HEK293 (cell line): ENCODE measurements at regions not wholly inside any gene's neighbourhood (a gene's known extent, or its start where the extent isn't known, plus 50 kb on each side); places are given as distances from the start of the nearest gene placed in this dataset.

ENCODE experiments used
- CTCF ChIA-PET: fragments of 350-600 bp; formaldehyde crosslinking; extraction: SDS; loops from one replicate; lab custom pipeline; 2021; ENCODE audit warnings: antibody characterized with exemption; lab: Yijun Ruan, JAX
- POLR2A ChIA-PET: fragments of 300-600 bp; formaldehyde crosslinking; extraction: SDS; loops from one replicate; lab custom pipeline; 2020; ENCODE audit warnings: antibody characterized with exemption, inconsistent platforms; lab: Yijun Ruan, JAX
- H3K27ac ChIP-seq: fragments of 200-500 bp; sonication (Bioruptor generic); 2 replicates; pipeline ENCODE4 v1.5.1; 2014; ENCODE audit warnings: low read depth, low read length, control low read depth, inconsistent platforms; ENCODE audit errors: extremely low read depth
- H3K36me3 ChIP-seq, 2 experiments: fragments of 200-500 bp in 1 of 2; sonication (Bioruptor generic) in 1 of 2; 1 replicate in 1 of 2; 2 replicates in 1 of 2; pipeline ENCODE4 v1.5.1; 2014 to 2017; ENCODE audit warnings: inconsistent platforms in 2 of 2, low read length in 2 of 2; ENCODE audit not compliant: control insufficient read depth in 2 of 2, insufficient read depth in 1 of 2
- H3K4me1 ChIP-seq: fragments of 200-500 bp; sonication (Bioruptor generic); 2 replicates; pipeline ENCODE4 v1.5.1; 2014; ENCODE audit warnings: mild to moderate bottlenecking, low read length, inconsistent platforms; ENCODE audit not compliant: control insufficient read depth, insufficient read depth
- H3K4me3 ChIP-seq: 2 replicates; pipeline ENCODE4 v1.5.1; 2011; ENCODE audit warnings: low read depth, mild to moderate bottlenecking, control low read depth, low read length, moderate library complexity
- H3K9me3 ChIP-seq: fragments of 200-500 bp; sonication (Bioruptor generic); 2 replicates; pipeline ENCODE4 v1.5.1; 2014; ENCODE audit warnings: low read depth, low read length, inconsistent platforms; ENCODE audit not compliant: control insufficient read depth, insufficient read depth
- IKZF3 ChIP-seq: fragments of 450-650 bp; IDR thresholded peaks from 2 replicates; pipeline ENCODE4 v1.5.0; 2018; ENCODE audit warnings: missing biosample characterization, mild to moderate bottlenecking, missing genetic modification characterization, moderate library complexity
- KLF8 ChIP-seq: fragments of 450-650 bp; formaldehyde crosslinking; IDR thresholded peaks from 2 replicates; pipeline ENCODE4 v1.5.1; 2016; ENCODE audit warnings: missing biosample characterization, missing genetic modification characterization
- MEIS1 ChIP-seq: sonication (generic); formaldehyde crosslinking; IDR thresholded peaks from 2 replicates; pipeline ENCODE4 v1.8.1; 2022; ENCODE audit warnings: missing genetic modification reagents, mild to moderate bottlenecking, borderline replicate concordance
- REPIN1 ChIP-seq: fragments of 450-650 bp; formaldehyde crosslinking; IDR thresholded peaks from 2 replicates; pipeline ENCODE4 v1.5.1; 2017; ENCODE audit warnings: missing biosample characterization, missing genetic modification characterization, low read depth
- SALL2 ChIP-seq: fragments of 450-650 bp; formaldehyde crosslinking; IDR thresholded peaks from 2 replicates; pipeline ENCODE4 v1.5.0; 2017; ENCODE audit warnings: missing biosample characterization, mild to moderate bottlenecking, missing genetic modification characterization, borderline replicate concordance
- SETDB1 ChIP-seq: IDR thresholded peaks from one replicate; pipeline ENCODE4 v1.6.1; 2017; ENCODE audit warnings: mild to moderate bottlenecking, low read length, moderate library complexity, mixed read lengths; ENCODE audit not compliant: insufficient read length
- ZFP3 ChIP-seq: fragments of 450-650 bp; formaldehyde crosslinking; IDR thresholded peaks from 2 replicates; pipeline ENCODE4 v1.5.1; 2016; ENCODE audit warnings: low read depth, missing biosample characterization, missing genetic modification characterization
- ZNF114 ChIP-seq: fragments of 450-650 bp; formaldehyde crosslinking; IDR thresholded peaks from 2 replicates; pipeline ENCODE4 v1.5.0; 2017; ENCODE audit warnings: missing biosample characterization, missing genetic modification characterization
- ZNF157 ChIP-seq: fragments of 450-650 bp; formaldehyde crosslinking; IDR thresholded peaks from 2 replicates; pipeline ENCODE4 v1.5.1; 2016; ENCODE audit warnings: missing biosample characterization, missing genetic modification characterization
- ZNF184 ChIP-seq: fragments of 450-650 bp; IDR thresholded peaks from 2 replicates; pipeline ENCODE4 v1.5.1; 2018; ENCODE audit warnings: missing biosample characterization, mild to moderate bottlenecking, missing genetic modification characterization
- ZNF214 ChIP-seq: fragments of 450-650 bp; formaldehyde crosslinking; IDR thresholded peaks from 2 replicates; pipeline ENCODE4 v1.5.1; 2017; ENCODE audit warnings: missing biosample characterization, mild to moderate bottlenecking, missing genetic modification characterization, borderline replicate concordance
- ZNF677 ChIP-seq: fragments of 450-650 bp; IDR thresholded peaks from 2 replicates; pipeline ENCODE4 v1.5.0; 2018; ENCODE audit warnings: missing biosample characterization, mild to moderate bottlenecking, missing genetic modification characterization, moderate library complexity
- ZNF776 ChIP-seq: fragments of 450-650 bp; formaldehyde crosslinking; IDR thresholded peaks from 2 replicates; pipeline ENCODE4 v1.5.0; 2017; ENCODE audit warnings: missing biosample characterization, missing genetic modification characterization, borderline replicate concordance
- TF ChIP-seq, protein P1 (sequence below): fragments of 450-650 bp; formaldehyde crosslinking; IDR thresholded peaks from 2 replicates; pipeline ENCODE4 v1.5.1; 2016; ENCODE audit warnings: missing biosample characterization, missing genetic modification characterization
- TF ChIP-seq, protein P2 (sequence below): fragments of 450-650 bp; formaldehyde crosslinking; IDR thresholded peaks from 2 replicates; pipeline ENCODE4 v1.5.1; 2017; ENCODE audit warnings: missing biosample characterization, missing genetic modification characterization
- TF ChIP-seq, protein P3 (sequence below): fragments of 450-650 bp; formaldehyde crosslinking; IDR thresholded peaks from 2 replicates; pipeline ENCODE4 v1.5.1; 2016; ENCODE audit warnings: missing biosample characterization, missing genetic modification characterization
- TF ChIP-seq, protein P4 (sequence below): fragments of 450-650 bp; formaldehyde crosslinking; IDR thresholded peaks from 2 replicates; pipeline ENCODE4 v1.5.1; 2016; ENCODE audit warnings: missing biosample characterization, missing genetic modification characterization
- TF ChIP-seq, protein P5 (sequence below): fragments of 450-650 bp; formaldehyde crosslinking; IDR thresholded peaks from 2 replicates; pipeline ENCODE4 v1.5.1; 2016; ENCODE audit warnings: missing biosample characterization, missing genetic modification characterization

DNA sequence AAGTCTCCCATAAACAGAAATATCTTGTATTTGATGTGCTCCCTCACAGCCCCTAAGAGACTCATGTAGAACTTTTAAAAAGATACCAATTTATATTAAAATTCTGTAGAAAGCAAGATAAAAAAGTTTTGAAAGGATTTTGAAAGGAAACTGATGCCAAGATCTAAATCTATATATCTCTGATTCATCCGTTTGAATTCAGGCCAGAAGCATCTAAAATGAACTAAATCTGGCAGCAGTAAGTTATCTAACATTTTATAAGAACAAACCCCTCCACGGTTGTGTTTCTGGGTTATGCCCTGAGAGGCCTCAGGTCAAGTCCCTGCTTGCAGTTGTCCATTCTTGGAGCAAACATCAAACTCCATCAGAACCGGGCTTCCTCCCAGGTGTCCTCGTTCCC lies 165.8 kb downstream of the FBXO15 start:
- TF ChIP-seq ZNF214 (tag by site-specific recombination) (no peak), ZNF776 (tag by site-specific recombination) (no peak), REPIN1 (tag by site-specific recombination) (no peak), SALL2 (no peak), ZFP3 (tag by site-specific recombination) (no peak), ZNF677 (tag by site-specific recombination) (no peak), MEIS1 (no peak), ZNF184 (tag by site-specific recombination) (no peak), ZNF157 (tag by site-specific recombination) (no peak)
- TF ChIP-seq, protein P1, sequence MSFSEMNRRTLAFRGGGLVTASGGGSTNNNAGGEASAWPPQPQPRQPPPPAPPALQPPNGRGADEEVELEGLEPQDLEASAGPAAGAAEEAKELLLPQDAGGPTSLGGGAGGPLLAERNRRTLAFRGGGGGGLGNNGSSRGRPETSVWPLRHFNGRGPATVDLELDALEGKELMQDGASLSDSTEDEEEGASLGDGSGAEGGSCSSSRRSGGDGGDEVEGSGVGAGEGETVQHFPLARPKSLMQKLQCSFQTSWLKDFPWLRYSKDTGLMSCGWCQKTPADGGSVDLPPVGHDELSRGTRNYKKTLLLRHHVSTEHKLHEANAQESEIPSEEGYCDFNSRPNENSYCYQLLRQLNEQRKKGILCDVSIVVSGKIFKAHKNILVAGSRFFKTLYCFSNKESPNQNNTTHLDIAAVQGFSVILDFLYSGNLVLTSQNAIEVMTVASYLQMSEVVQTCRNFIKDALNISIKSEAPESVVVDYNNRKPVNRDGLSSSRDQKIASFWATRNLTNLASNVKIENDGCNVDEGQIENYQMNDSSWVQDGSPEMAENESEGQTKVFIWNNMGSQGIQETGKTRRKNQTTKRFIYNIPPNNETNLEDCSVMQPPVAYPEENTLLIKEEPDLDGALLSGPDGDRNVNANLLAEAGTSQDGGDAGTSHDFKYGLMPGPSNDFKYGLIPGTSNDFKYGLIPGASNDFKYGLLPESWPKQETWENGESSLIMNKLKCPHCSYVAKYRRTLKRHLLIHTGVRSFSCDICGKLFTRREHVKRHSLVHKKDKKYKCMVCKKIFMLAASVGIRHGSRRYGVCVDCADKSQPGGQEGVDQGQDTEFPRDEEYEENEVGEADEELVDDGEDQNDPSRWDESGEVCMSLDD (tag by site-specific recombination), result no peak
- TF ChIP-seq, protein P2, sequence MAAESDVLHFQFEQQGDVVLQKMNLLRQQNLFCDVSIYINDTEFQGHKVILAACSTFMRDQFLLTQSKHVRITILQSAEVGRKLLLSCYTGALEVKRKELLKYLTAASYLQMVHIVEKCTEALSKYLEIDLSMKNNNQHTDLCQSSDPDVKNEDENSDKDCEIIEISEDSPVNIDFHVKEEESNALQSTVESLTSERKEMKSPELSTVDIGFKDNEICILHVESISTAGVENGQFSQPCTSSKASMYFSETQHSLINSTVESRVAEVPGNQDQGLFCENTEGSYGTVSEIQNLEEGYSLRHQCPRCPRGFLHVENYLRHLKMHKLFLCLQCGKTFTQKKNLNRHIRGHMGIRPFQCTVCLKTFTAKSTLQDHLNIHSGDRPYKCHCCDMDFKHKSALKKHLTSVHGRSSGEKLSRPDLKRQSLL (tag by site-specific recombination), result no peak
- TF ChIP-seq, protein P3, sequence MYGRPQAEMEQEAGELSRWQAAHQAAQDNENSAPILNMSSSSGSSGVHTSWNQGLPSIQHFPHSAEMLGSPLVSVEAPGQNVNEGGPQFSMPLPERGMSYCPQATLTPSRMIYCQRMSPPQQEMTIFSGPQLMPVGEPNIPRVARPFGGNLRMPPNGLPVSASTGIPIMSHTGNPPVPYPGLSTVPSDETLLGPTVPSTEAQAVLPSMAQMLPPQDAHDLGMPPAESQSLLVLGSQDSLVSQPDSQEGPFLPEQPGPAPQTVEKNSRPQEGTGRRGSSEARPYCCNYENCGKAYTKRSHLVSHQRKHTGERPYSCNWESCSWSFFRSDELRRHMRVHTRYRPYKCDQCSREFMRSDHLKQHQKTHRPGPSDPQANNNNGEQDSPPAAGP (tag by site-specific recombination), result no peak
- TF ChIP-seq, protein P4, sequence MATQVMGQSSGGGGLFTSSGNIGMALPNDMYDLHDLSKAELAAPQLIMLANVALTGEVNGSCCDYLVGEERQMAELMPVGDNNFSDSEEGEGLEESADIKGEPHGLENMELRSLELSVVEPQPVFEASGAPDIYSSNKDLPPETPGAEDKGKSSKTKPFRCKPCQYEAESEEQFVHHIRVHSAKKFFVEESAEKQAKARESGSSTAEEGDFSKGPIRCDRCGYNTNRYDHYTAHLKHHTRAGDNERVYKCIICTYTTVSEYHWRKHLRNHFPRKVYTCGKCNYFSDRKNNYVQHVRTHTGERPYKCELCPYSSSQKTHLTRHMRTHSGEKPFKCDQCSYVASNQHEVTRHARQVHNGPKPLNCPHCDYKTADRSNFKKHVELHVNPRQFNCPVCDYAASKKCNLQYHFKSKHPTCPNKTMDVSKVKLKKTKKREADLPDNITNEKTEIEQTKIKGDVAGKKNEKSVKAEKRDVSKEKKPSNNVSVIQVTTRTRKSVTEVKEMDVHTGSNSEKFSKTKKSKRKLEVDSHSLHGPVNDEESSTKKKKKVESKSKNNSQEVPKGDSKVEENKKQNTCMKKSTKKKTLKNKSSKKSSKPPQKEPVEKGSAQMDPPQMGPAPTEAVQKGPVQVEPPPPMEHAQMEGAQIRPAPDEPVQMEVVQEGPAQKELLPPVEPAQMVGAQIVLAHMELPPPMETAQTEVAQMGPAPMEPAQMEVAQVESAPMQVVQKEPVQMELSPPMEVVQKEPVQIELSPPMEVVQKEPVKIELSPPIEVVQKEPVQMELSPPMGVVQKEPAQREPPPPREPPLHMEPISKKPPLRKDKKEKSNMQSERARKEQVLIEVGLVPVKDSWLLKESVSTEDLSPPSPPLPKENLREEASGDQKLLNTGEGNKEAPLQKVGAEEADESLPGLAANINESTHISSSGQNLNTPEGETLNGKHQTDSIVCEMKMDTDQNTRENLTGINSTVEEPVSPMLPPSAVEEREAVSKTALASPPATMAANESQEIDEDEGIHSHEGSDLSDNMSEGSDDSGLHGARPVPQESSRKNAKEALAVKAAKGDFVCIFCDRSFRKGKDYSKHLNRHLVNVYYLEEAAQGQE (tag by site-specific recombination), result no peak
- TF ChIP-seq, all 188 proteins: peak for 0
- POLR2A ChIA-PET, result no interaction called here
- Histone ChIP-seq H3K36me3 (no peaks in the 10 kb centered on the region), H3K4me3 (no peak overlapping the region), H3K9me3 (no peaks in the 10 kb centered on the region), H3K27ac (no peak overlapping the region), H3K4me1 (no peaks in the 10 kb centered on the region)
- CTCF ChIA-PET, result interaction anchor here (0.7 to 2.5 kb wide), 3 partner anchors 8 to 691 kb away, joined by 3 to 12 read pairs (median 3); no protein-coding TSS in a partner anchor

DNA sequence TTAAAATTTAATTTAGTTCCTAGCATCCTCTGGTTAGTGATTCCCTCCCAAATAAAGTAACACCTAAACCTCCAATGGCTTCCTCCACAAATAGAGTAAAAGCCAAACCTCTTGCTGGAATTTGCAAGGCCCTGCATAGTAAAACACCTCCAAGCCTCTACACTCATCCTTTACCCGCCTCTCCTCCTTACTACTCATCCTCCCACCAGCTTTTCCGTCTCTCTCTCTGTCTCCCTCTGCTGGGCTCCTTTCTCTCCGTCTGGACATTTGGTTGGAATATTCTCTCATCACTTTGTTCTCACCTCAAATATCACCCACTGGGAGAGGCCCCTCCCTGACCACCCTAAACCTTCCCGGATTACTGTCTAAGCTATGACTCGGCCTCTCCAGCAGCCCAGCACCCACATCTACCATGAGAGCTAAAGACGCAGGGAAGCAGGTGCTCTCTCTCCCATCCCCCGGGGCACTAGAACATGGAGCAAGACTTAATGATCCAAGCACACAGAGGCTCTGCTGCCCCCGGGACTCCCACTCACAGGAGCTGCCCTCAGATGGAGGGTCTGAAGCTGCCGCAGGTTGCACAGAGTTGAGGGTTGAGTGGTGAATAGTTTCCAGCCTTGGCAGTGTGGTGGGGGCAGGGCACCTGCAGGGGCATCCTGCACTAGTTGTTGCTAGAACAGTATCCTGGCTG lies 167.2 kb downstream of the FBXO15 start:
- no peaks in the 10 kb centered on the region for H3K36me3 ChIP-seq
- no peak overlapping the region for H3K4me3 ChIP-seq
- H3K9me3 ChIP-seq, result no peaks in the 10 kb centered on the region
- H3K27ac ChIP-seq, result no peak overlapping the region
- no peaks in the 10 kb centered on the region for H3K4me1 ChIP-seq
- CTCF ChIA-PET, result interaction anchor here (0.5 to 2.5 kb wide), 14 partner anchors 10 to 1220 kb away, joined by 3 to 12 read pairs (median 4); no protein-coding TSS in a partner anchor
- POLR2A ChIA-PET, result no interaction called here
- TF ChIP-seq ZNF114 (tag by site-specific recombination) (no peak), IKZF3 (no peak), KLF8 (tag by site-specific recombination) (no peak), SETDB1 (no peak)
- TF ChIP-seq, protein P4 (tag by site-specific recombination), result no peak
- TF ChIP-seq, protein P5, sequence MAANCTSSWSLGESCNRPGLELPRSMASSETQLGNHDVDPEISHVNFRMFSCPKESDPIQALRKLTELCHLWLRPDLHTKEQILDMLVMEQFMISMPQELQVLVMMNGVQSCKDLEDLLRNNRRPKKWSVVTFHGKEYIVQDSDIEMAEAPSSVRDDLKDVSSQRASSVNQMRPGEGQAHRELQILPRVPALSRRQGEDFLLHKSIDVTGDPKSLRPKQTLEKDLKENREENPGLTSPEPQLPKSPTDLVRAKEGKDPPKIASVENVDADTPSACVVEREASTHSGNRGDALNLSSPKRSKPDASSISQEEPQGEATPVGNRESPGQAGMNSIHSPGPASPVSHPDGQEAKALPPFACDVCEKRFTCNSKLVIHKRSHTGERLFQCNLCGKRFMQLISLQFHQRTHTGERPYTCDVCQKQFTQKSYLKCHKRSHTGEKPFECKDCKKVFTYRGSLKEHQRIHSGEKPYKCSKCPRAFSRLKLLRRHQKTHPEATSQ (tag by site-specific recombination), result no peak
